ENCODE measurements at regions not wholly inside any gene's neighbourhood (a gene's known extent, or its start where the extent isn't known, plus 50 kb on each side); places are given as distances from the start of the nearest gene placed in this dataset.

DNA sequence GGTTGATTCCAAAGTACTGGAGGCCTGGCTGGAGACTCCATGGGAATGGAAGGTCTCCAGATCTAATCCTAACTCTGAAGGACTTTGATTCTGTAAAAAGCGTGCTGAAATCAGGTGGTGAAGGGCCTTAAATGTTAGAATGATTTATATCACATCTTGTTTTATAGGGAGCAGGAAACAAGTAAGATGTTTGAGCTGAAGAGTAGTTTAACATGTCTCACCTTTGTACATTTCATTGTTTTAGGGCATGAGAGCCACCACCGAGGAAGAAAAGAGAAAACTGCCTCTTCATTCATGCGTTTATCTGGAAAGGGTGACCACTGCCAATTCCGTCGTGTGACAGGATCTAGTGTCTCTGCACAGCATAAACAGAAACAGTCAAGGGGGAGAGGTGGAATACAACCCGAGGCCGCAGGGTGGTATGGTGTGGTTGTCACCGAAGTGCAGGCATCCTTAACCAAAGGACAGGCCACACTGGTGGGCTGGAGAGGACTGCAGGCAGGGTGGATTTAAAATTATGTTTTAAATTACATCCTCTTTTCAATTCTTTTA lies 445.3 kb downstream of the SLC4A3 start:
- no peak for DNase-seq (ENCODE audit: low spot score in 2 of 2)
- Histone ChIP-seq H3K4me1 (peaks cover 0 to 5% of the 10 kb centered on the region in 2 donors), H3K4me3 (no peak overlapping the region), H3K36me3 (no peaks in the 10 kb centered on the region), H3K27ac (no peak overlapping the region), H3K27me3 (no peaks in the 10 kb centered on the region), H3K9me3 (no peaks in the 10 kb centered on the region)
- TF ChIP-seq, protein P1, sequence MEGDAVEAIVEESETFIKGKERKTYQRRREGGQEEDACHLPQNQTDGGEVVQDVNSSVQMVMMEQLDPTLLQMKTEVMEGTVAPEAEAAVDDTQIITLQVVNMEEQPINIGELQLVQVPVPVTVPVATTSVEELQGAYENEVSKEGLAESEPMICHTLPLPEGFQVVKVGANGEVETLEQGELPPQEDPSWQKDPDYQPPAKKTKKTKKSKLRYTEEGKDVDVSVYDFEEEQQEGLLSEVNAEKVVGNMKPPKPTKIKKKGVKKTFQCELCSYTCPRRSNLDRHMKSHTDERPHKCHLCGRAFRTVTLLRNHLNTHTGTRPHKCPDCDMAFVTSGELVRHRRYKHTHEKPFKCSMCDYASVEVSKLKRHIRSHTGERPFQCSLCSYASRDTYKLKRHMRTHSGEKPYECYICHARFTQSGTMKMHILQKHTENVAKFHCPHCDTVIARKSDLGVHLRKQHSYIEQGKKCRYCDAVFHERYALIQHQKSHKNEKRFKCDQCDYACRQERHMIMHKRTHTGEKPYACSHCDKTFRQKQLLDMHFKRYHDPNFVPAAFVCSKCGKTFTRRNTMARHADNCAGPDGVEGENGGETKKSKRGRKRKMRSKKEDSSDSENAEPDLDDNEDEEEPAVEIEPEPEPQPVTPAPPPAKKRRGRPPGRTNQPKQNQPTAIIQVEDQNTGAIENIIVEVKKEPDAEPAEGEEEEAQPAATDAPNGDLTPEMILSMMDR (IDR thresholded peaks at IDR 0.05), result no peak
- no peak for TF ChIP-seq POLR2AphosphoS5 (IDR thresholded peaks at IDR 0.05)
- TF ChIP-seq POLR2A (IDR thresholded peaks at IDR 0.05), result no peak
- intact Hi-C loops (cut with DNase I; ENCODE audit: low total_unique reads), result no loop called here

DNA sequence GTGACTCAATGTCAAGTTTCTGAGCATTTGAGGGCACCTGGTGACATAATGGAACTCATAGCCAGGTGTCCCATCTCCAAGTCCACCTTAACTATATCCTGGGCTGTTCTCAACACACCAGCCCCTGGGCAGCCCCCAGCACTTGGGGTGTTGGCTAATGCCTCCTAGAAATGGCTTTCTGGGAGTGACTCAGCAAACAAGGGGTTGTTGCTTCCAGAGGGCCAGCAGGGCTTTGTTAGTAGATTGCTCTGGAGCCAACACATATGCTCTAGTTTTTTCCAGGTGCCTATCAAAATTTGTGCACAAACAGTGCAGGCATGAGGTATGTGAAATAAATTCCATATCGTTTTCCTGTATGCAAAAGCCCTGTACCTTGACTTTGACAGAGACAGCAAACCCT lies 448.4 kb downstream of the SLC4A3 start:
- Histone ChIP-seq H3K4me3 (no peak overlapping the region), H3K27ac (peak overlapping the region in 1 of 2 donors; percentile 88), H3K27me3 (no peaks in the 10 kb centered on the region), H3K9me3 (no peaks in the 10 kb centered on the region), H3K36me3 (no peaks in the 10 kb centered on the region), H3K4me1 (peaks cover 5 to 8% of the 10 kb centered on the region in 2 donors)
- intact Hi-C loops (cut with DNase I; ENCODE audit: low total_unique reads), result no loop called here
- DNase-seq (ENCODE audit: low spot score in 2 of 2), result no peak
- TF ChIP-seq POLR2A (IDR thresholded peaks at IDR 0.05) (no peak), POLR2AphosphoS5 (IDR thresholded peaks at IDR 0.05) (no peak)
- TF ChIP-seq, protein P1 (IDR thresholded peaks at IDR 0.05), result no peak

- Histone ChIP-seq H3K4me1 (peaks cover 5 to 8% of the 10 kb centered on the region in 2 donors), H3K27me3 (no peaks in the 10 kb centered on the region), H3K27ac (peak overlapping the region; percentile 73 to 88), H3K9me3 (no peaks in the 10 kb centered on the region), H3K4me3 (peak overlapping the region in 2 of 3 donors; percentile 19 to 39), H3K36me3 (no peaks in the 10 kb centered on the region)
- TF ChIP-seq, protein P1 (IDR thresholded peaks at IDR 0.05), result no peak
- TF ChIP-seq POLR2A (IDR thresholded peaks at IDR 0.05), result no peak
- no peak for TF ChIP-seq POLR2AphosphoS5 (IDR thresholded peaks at IDR 0.05)
- DNase-seq (ENCODE audit: low spot score in 2 of 2), result peak in 1 of 2 donors; percentile 23
- intact Hi-C loops (cut with DNase I; ENCODE audit: low total_unique reads), result no loop called here
Measured at GRCh38 chr2:220076734-220077133, 449.3 kb downstream of the SLC4A3 start.

DNA sequence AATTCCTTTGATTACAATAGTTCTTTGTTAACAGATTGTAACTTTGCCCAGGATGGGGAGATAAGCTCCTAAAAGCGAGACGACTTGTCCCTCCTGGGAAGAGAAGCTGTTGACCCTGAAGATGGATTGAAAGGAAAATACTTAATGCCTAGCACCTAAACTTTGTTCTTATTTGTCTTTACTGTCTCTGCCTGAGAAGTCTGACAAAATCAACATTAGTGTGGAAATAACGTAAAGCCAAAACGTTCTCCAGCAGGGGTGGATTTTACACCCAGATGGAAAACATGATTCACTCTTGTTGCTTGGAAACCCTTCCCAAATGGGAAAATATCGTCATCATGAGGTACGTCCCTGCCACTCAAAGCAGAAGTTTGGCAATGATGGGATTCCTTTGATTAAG lies 450.1 kb downstream of the SLC4A3 start:
- H3K36me3 ChIP-seq, result no peaks in the 10 kb centered on the region
- intact Hi-C loops (cut with DNase I; ENCODE audit: low total_unique reads), result no loop called here
- peaks cover 5 to 8% of the 10 kb centered on the region in 2 donors for H3K4me1 ChIP-seq
- peak overlapping the region; percentile 73 to 88 for H3K27ac ChIP-seq
- peak overlapping the region in 2 of 3 donors; percentile 19 to 39 for H3K4me3 ChIP-seq
- H3K9me3 ChIP-seq, result no peaks in the 10 kb centered on the region
- H3K27me3 ChIP-seq, result no peaks in the 10 kb centered on the region
- TF ChIP-seq, protein P1 (IDR thresholded peaks at IDR 0.05), result no peak
- TF ChIP-seq POLR2A (IDR thresholded peaks at IDR 0.05) (no peak), POLR2AphosphoS5 (IDR thresholded peaks at IDR 0.05) (no peak)
- DNase-seq (ENCODE audit: low spot score in 2 of 2), result no peak

DNA sequence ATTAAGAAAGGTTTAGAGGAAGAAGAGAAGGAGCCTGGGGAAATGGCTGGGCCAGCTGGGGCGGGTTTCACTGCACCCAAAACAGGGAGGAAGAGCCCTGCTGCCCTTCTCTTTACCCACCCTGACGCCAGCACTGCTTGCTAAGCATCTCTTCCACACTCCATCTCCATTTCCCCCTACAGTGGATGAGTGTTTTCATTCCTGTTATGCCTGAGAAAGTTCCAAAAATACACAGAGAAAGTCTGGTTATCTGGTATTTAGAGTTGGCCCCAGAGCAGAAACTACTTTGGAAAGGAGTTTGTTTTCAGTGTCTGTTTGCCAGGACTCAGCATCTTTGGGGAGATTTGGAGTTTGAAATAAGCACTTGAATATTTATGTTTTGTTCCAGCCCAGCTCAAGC lies 451.0 kb downstream of the SLC4A3 start:
- intact Hi-C loops (cut with DNase I; ENCODE audit: low total_unique reads), result no loop called here
- TF ChIP-seq, protein P1 (IDR thresholded peaks at IDR 0.05), result no peak
- TF ChIP-seq POLR2AphosphoS5 (IDR thresholded peaks at IDR 0.05) (no peak), POLR2A (IDR thresholded peaks at IDR 0.05) (no peak)
- no peaks in the 10 kb centered on the region for H3K27me3 ChIP-seq
- no peaks in the 10 kb centered on the region for H3K36me3 ChIP-seq
- H3K4me1 ChIP-seq, result peaks cover 5 to 8% of the 10 kb centered on the region in 2 donors
- no peak overlapping the region for H3K4me3 ChIP-seq
- no peaks in the 10 kb centered on the region for H3K9me3 ChIP-seq
- H3K27ac ChIP-seq, result peak overlapping the region; percentile 73 to 88
- no peak for DNase-seq (ENCODE audit: low spot score in 2 of 2)

Measured in breast epithelium (tissue), 4 donors.